Lower leg skin (tissue), 4 donors: ENCODE measurements at regions not wholly inside any gene's neighbourhood (a gene's known extent, or its start where the extent isn't known, plus 50 kb on each side); places are given as distances from the start of the nearest gene placed in this dataset.

ENCODE experiments used
- DNase-seq, 2 donors: peaks; one replicate each; pipeline ENCODE4 v3.0.0-alpha.2; 2019; ENCODE audit warnings: low spot score in 2 of 2
- H3K4me3 ChIP-seq: fragments of 200-600 bp; sonication (generic); 2 replicates; pipeline ENCODE4 v1.5.1; 2017; ENCODE audit warnings: mild to moderate bottlenecking, low read depth; ENCODE audit not compliant: poor library complexity, severe bottlenecking
- POLR2A ChIP-seq, 2 donors: fragments of 450-650 bp; IDR thresholded peaks; one replicate each; pipeline ENCODE4 v1.6.1; 2016 to 2017; ENCODE audit warnings: antibody characterized with exemption in 2 of 2, mild to moderate bottlenecking in 1 of 2, moderate library complexity in 1 of 2
- WGBS, 2 donors: methylation state at CpG; one replicate each; pipeline ENCODE4 v1.1.5; 2018; 5-methylcytosine and 5-hydroxymethylcytosine counted together
- intact Hi-C: fragments of 100-400 bp; cut with DNase I; formaldehyde crosslinking; loops from one replicate; pipeline ENCODE4 v1.15.0; 2023; ENCODE audit warnings: low total_unique reads
- TF ChIP-seq, protein P1 (sequence below), 3 donors: fragments of 450-650 bp; IDR thresholded peaks; one replicate each; pipeline ENCODE4 v1.5.1; 2016; ENCODE audit warnings: antibody characterized with exemption in 3 of 3, mild to moderate bottlenecking in 3 of 3, moderate library complexity in 2 of 3

GRCh38 chr10:2949221-2949947 lies 118.0 kb upstream of the PFKP start:
- intact Hi-C loops, result no loop called here
- TF ChIP-seq, protein P1, sequence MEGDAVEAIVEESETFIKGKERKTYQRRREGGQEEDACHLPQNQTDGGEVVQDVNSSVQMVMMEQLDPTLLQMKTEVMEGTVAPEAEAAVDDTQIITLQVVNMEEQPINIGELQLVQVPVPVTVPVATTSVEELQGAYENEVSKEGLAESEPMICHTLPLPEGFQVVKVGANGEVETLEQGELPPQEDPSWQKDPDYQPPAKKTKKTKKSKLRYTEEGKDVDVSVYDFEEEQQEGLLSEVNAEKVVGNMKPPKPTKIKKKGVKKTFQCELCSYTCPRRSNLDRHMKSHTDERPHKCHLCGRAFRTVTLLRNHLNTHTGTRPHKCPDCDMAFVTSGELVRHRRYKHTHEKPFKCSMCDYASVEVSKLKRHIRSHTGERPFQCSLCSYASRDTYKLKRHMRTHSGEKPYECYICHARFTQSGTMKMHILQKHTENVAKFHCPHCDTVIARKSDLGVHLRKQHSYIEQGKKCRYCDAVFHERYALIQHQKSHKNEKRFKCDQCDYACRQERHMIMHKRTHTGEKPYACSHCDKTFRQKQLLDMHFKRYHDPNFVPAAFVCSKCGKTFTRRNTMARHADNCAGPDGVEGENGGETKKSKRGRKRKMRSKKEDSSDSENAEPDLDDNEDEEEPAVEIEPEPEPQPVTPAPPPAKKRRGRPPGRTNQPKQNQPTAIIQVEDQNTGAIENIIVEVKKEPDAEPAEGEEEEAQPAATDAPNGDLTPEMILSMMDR (IDR thresholded peaks at IDR 0.05), result no peak
- no peak for TF ChIP-seq POLR2A (IDR thresholded peaks at IDR 0.05)
- DNase-seq, result no peak
- H3K4me3 ChIP-seq, result no peak overlapping the region
- WGBS, 2 donors, result 71 to 78% methylated on average over 12 of the region's 12 CpGs

- H3K4me3 ChIP-seq, result no peak overlapping the region
- 93 to 96% methylated on average over 1 of the region's 1 CpG for WGBS, 2 donors
- TF ChIP-seq, protein P1 (IDR thresholded peaks at IDR 0.05), result no peak
- TF ChIP-seq POLR2A (IDR thresholded peaks at IDR 0.05), result no peak
- no peak for DNase-seq
- intact Hi-C loops, result no loop called here
Observed at GRCh38 chr10:2948127-2948854, 119.1 kb upstream of the PFKP start.

DNA sequence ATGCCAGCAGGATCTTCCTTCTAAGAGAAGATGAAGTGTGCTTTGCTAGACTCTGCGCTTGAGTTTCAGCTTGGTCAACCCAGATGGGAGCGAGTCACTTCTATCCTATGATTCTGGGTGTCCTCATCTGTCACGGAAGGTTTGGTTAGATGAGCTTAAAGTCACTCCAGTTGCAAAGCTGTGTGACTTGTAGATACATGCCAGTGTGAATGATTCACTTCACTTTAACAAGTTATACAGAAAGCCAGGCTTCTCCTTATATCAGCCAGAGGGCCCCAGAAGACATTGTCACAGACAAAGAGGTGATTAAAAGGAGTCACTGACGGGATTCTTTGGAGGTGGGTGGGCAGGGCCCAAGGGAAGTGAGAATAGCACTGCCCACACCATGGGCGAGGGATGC lies 122.6 kb upstream of the PFKP start:
- no peak overlapping the region for H3K4me3 ChIP-seq
- DNase-seq, result no peak
- WGBS, 2 donors, result 67 to 75% methylated on average over 5 of the region's 5 CpGs
- TF ChIP-seq, protein P1 (IDR thresholded peaks at IDR 0.05), result no peak
- no peak for TF ChIP-seq POLR2A (IDR thresholded peaks at IDR 0.05)
- intact Hi-C loops, result no loop called here

GRCh38 chr10:2943932-2944614 lies 123.3 kb upstream of the PFKP start:
- no peak overlapping the region for H3K4me3 ChIP-seq
- TF ChIP-seq, protein P1 (IDR thresholded peaks at IDR 0.05), result no peak
- no peak for TF ChIP-seq POLR2A (IDR thresholded peaks at IDR 0.05)
- 76 to 80% methylated on average over 7 of the region's 7 CpGs for WGBS, 2 donors
- intact Hi-C loops, result no loop called here
- DNase-seq, result no peak

- WGBS, 2 donors, result 60 to 66% methylated on average over 3 of the region's 3 CpGs
- intact Hi-C loops, result no loop called here
- no peak for TF ChIP-seq POLR2A (IDR thresholded peaks at IDR 0.05)
- TF ChIP-seq, protein P1 (IDR thresholded peaks at IDR 0.05), result no peak
- DNase-seq, result no peak
- no peak overlapping the region for H3K4me3 ChIP-seq
Observed at GRCh38 chr10:2942938-2943337, 124.4 kb upstream of the PFKP start.
